ENCODE measurements at regions not wholly inside any gene's neighbourhood (a gene's known extent, or its start where the extent isn't known, plus 50 kb on each side); places are given as distances from the start of the nearest gene placed in this dataset.

DNA sequence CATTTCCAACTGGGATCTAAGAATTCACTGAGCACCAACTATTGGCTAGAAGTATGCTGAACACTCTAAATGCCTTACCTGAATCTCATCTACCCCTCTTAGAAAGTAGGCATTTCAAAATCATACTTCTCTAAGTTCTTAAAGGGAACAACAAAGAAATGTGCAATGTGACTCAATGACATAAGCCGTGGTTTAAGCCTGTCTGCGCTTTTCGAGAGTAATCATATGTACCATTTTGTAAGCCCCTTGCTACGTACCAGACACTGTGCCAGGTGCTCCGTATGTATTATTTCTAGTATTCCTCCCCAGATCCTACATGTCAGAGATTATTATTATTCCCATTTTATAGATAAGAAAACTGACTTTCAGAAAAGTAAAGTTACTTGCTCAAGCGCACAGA lies 454.2 kb downstream of the SETD4 start:
- TF ChIP-seq, protein P1, sequence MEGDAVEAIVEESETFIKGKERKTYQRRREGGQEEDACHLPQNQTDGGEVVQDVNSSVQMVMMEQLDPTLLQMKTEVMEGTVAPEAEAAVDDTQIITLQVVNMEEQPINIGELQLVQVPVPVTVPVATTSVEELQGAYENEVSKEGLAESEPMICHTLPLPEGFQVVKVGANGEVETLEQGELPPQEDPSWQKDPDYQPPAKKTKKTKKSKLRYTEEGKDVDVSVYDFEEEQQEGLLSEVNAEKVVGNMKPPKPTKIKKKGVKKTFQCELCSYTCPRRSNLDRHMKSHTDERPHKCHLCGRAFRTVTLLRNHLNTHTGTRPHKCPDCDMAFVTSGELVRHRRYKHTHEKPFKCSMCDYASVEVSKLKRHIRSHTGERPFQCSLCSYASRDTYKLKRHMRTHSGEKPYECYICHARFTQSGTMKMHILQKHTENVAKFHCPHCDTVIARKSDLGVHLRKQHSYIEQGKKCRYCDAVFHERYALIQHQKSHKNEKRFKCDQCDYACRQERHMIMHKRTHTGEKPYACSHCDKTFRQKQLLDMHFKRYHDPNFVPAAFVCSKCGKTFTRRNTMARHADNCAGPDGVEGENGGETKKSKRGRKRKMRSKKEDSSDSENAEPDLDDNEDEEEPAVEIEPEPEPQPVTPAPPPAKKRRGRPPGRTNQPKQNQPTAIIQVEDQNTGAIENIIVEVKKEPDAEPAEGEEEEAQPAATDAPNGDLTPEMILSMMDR (IDR thresholded peaks at IDR 0.05), result no peak
- Mint-ChIP-seq H3K4me1 (ENCODE audit: low read depth) (no peaks in the 10 kb centered on the region), H3K36me3 (ENCODE audit: low read depth) (peaks cover 3% of the 10 kb centered on the region), H3K4me3 (ENCODE audit: unreplicated experiment) (no peak overlapping the region), H3K27ac (ENCODE audit: unreplicated experiment) (no peak overlapping the region), H3K9me3 (ENCODE audit: low read depth) (peaks cover 6% of the 10 kb centered on the region), H3K27me3 (ENCODE audit: low read depth) (no peaks in the 10 kb centered on the region)
- no peak for DNase-seq (ENCODE audit: low spot score)

DNA sequence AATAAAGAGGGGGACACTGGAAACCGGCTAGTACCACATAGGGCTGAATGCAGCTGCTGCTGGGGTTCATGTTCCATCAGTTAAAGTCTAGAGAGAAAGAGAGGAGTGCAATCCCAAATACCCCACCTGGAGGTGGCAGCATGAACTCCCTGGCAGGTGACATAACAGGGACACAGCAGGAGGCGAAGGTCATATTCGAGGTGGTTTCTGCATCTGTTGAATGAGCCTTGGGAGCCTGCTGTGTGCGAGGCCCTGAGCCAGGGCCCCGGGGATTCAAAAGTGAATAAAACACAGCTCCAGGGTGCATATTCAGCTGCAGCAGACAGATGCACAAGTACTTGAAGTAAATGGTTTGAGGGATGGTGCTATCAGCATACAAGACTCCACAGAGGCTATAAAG lies 456.8 kb downstream of the SETD4 start:
- Mint-ChIP-seq H3K27ac (ENCODE audit: unreplicated experiment) (no peak overlapping the region), H3K4me1 (ENCODE audit: low read depth) (no peaks in the 10 kb centered on the region), H3K4me3 (ENCODE audit: unreplicated experiment) (no peak overlapping the region), H3K9me3 (ENCODE audit: low read depth) (peaks cover 6% of the 10 kb centered on the region), H3K36me3 (ENCODE audit: low read depth) (peaks cover 3% of the 10 kb centered on the region), H3K27me3 (ENCODE audit: low read depth) (no peaks in the 10 kb centered on the region)
- DNase-seq (ENCODE audit: low spot score), result no peak
- TF ChIP-seq, protein P1 (IDR thresholded peaks at IDR 0.05), result peak; percentile 25

DNA sequence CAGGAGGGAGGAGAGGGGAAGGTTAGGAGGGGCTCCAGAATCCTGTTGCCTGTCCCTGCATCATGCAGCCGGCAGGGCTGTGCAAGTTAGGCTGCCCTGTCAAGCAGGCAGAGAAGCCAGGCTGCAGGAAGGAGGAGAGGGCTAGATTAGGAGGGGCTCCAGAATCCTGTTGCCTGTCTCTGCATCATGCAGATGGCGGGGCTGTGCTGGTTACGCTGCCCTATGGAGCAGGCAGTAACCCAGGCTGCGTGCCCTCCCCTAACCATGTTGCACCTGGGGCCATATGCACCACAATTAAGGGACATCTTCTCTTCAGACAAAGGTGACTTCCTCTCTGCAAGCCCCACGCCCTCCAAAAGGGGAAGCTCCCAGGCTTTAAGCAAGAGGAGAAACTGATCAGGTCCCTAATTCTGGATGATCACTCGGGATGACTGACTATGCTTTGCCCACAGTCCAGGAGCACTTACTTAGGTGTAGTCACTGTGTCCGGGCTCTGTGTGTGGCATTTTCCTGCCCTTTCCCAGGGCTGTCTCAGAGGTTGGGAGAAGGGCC lies 457.4 kb downstream of the SETD4 start:
- TF ChIP-seq, protein P1 (IDR thresholded peaks at IDR 0.05), result no peak
- H3K4me3 Mint-ChIP-seq (ENCODE audit: unreplicated experiment), result no peak overlapping the region
- no peak overlapping the region for H3K27ac Mint-ChIP-seq (ENCODE audit: unreplicated experiment)
- no peaks in the 10 kb centered on the region for H3K4me1 Mint-ChIP-seq (ENCODE audit: low read depth)
- H3K9me3 Mint-ChIP-seq (ENCODE audit: low read depth), result peaks cover 6% of the 10 kb centered on the region
- peaks cover 3% of the 10 kb centered on the region for H3K36me3 Mint-ChIP-seq (ENCODE audit: low read depth)
- DNase-seq (ENCODE audit: low spot score), result no peak
- H3K27me3 Mint-ChIP-seq (ENCODE audit: low read depth), result no peaks in the 10 kb centered on the region

DNA sequence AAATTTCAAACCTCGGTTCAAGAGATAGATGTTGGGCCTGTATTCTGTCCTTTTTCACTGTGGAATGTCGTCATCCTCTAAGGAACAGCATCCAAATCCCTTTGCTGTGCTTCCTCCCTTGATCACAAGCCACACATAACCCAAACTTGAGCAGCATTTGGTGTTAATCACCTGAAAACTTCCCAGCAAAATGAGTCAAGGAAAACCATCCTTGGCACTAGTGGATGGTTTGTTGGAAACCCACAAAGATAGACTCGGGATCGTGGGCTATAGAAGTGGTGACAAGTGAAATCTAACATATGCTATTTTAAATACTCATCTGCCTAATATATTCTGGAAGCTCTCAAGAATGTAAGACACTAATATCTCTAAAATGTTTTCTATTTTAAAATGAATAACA lies 459.1 kb downstream of the SETD4 start:
- TF ChIP-seq, protein P1 (IDR thresholded peaks at IDR 0.05), result no peak
- no peaks in the 10 kb centered on the region for H3K9me3 Mint-ChIP-seq (ENCODE audit: low read depth)
- no peaks in the 10 kb centered on the region for H3K27me3 Mint-ChIP-seq (ENCODE audit: low read depth)
- H3K4me1 Mint-ChIP-seq (ENCODE audit: low read depth), result peaks cover 2% of the 10 kb centered on the region
- no peak for DNase-seq (ENCODE audit: low spot score)
- no peaks in the 10 kb centered on the region for H3K36me3 Mint-ChIP-seq (ENCODE audit: low read depth)
- no peak overlapping the region for H3K27ac Mint-ChIP-seq (ENCODE audit: unreplicated experiment)
- H3K4me3 Mint-ChIP-seq (ENCODE audit: unreplicated experiment), result no peak overlapping the region

DNA sequence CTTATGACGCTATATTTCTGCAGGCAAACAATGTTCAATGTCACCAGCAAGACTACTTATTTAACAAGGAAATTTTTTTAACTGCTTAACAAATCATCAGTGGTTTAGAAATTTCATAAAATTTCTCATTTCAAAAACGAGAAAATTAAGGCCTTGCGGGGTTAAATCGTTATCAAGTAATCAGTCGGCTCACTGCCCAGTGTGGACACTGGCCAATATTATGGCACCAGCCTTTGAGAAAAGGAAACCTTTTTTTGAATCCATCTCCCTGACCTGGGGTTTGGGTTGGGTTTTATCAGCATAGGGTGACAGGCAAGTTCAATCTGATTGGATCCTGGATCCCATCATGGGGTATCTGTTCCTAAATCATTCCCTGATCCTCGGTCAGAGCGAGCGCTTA lies 461.2 kb downstream of the SETD4 start:
- DNase-seq (ENCODE audit: low spot score), result no peak
- H3K4me3 Mint-ChIP-seq (ENCODE audit: unreplicated experiment), result no peak overlapping the region
- H3K36me3 Mint-ChIP-seq (ENCODE audit: low read depth), result no peaks in the 10 kb centered on the region
- no peaks in the 10 kb centered on the region for H3K9me3 Mint-ChIP-seq (ENCODE audit: low read depth)
- H3K27me3 Mint-ChIP-seq (ENCODE audit: low read depth), result no peaks in the 10 kb centered on the region
- H3K27ac Mint-ChIP-seq (ENCODE audit: unreplicated experiment), result no peak overlapping the region
- TF ChIP-seq, protein P1 (IDR thresholded peaks at IDR 0.05), result no peak
- H3K4me1 Mint-ChIP-seq (ENCODE audit: low read depth), result peaks cover 5% of the 10 kb centered on the region
